A673 (cell line): ENCODE measurements at regions not wholly inside any gene's neighbourhood (a gene's known extent, or its start where the extent isn't known, plus 50 kb on each side); places are given as distances from the start of the nearest gene placed in this dataset.
A peak's percentile ranks its signal among the peaks of the same experiment; 100 is the strongest.

Experiments used
- BruUV-seq: library from RNA; stranded (reverse); fragments of 400-500 nt; replicated peaks from 2 replicates; lab custom pipeline; 2021; lab: Mats Ljungman, UMichigan
- CTCF ChIA-PET: fragments of 300-600 bp; sonication (Branson Sonifier 250); formaldehyde crosslinking; loops from one replicate; lab custom pipeline; 2022; ENCODE audit warnings: antibody characterized with exemption; lab: Charles Lee
- POLR2A ChIA-PET: fragments of 300-600 bp; sonication (Branson Sonifier 250); formaldehyde crosslinking; loops from one replicate; lab custom pipeline; 2022; ENCODE audit warnings: antibody characterized with exemption; ENCODE audit not compliant: low non-redundant PET; lab: Charles Lee
- DNase-seq: peaks from one replicate; pipeline ENCODE4 v3.0.0-alpha.2; 2015; ENCODE audit warnings: low spot score
- H3K27ac ChIP-seq: fragments of 200-600 bp; sonication (generic); 2 replicates; pipeline ENCODE4 v1.5.1; 2016; ENCODE audit warnings: mixed run types, low read depth, mild to moderate bottlenecking, mixed read lengths, antibody characterized with exemption, low read length; ENCODE audit not compliant: poor library complexity, severe bottlenecking
- H3K27me3 ChIP-seq: fragments of 200-600 bp; sonication (generic); replicated peaks from 2 replicates; pipeline ENCODE4 v1.6.1; 2017; ENCODE audit warnings: mixed run types, low read depth, mild to moderate bottlenecking, mixed read lengths, antibody characterized with exemption, low read length; ENCODE audit not compliant: insufficient read depth, poor library complexity
- H3K36me3 ChIP-seq: fragments of 200-600 bp; sonication (generic); 2 replicates; pipeline ENCODE4 v1.6.1; 2016; ENCODE audit warnings: mixed run types, mild to moderate bottlenecking, mixed read lengths, antibody characterized with exemption, low read length; ENCODE audit not compliant: insufficient read depth, poor library complexity, severe bottlenecking
- H3K4me1 ChIP-seq: fragments of 200-600 bp; sonication (generic); 2 replicates; pipeline ENCODE4 v1.6.1; 2017; ENCODE audit warnings: mixed run types, mild to moderate bottlenecking, mixed read lengths, antibody characterized with exemption, low read length; ENCODE audit not compliant: insufficient read depth, poor library complexity, severe bottlenecking
- H3K4me3 ChIP-seq: fragments of 200-600 bp; sonication (generic); 2 replicates; pipeline ENCODE4 v1.5.1; 2016; ENCODE audit warnings: low read depth, mixed run types, mild to moderate bottlenecking, mixed read lengths, low read length; ENCODE audit not compliant: poor library complexity, severe bottlenecking
- H3K9me3 ChIP-seq: fragments of 200-600 bp; sonication (generic); 2 replicates; pipeline ENCODE4 v1.6.1; 2016; ENCODE audit warnings: mixed run types, low read depth, mild to moderate bottlenecking, mixed read lengths, antibody characterized with exemption, low read length; ENCODE audit not compliant: poor library complexity, severe bottlenecking
- EZH2 ChIP-seq: fragments of 200-600 bp; sonication (generic); IDR thresholded peaks from 2 replicates; pipeline ENCODE4 v1.6.1; 2017; ENCODE audit warnings: borderline replicate concordance, low read depth, mild to moderate bottlenecking, mixed read lengths, antibody characterized with exemption, low read length; ENCODE audit not compliant: poor library complexity, severe bottlenecking
- intact Hi-C: fragments of 100-400 bp; cut with micrococcal nuclease; formaldehyde crosslinking; loops from one replicate; pipeline ENCODE4 v1.10.0; 2022; ENCODE audit not compliant: unreplicated experiment
- TF ChIP-seq, protein P1 (sequence below): fragments of 300-800, 200-600 bp; sonication (generic); conservative IDR thresholded peaks from 2 replicates; pipeline ENCODE4 v1.5.1; 2017; ENCODE audit warnings: low read depth, mild to moderate bottlenecking, antibody characterized with exemption, low read length, moderate library complexity, mixed read lengths

DNA sequence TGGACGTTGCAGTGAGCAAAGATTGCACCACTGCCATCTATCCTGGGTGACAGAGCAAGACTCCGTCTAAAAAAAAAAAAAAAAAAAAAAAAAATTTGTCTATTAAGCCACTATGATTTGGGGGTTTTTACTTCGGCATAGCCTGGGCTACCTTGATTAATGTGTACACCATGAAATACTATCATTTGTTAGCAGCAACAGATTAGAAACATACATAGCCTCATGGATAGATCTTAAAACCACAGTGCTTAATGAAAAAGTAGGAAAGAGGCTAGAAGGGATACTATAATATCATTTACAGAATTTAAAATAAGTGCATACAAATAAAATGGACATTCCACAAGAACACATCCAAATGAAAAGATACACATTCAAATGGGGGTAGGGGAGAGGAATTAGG is 77.3 kb upstream of the IL6 start:
- TF ChIP-seq EZH2, result no peak
- TF ChIP-seq, protein P1, sequence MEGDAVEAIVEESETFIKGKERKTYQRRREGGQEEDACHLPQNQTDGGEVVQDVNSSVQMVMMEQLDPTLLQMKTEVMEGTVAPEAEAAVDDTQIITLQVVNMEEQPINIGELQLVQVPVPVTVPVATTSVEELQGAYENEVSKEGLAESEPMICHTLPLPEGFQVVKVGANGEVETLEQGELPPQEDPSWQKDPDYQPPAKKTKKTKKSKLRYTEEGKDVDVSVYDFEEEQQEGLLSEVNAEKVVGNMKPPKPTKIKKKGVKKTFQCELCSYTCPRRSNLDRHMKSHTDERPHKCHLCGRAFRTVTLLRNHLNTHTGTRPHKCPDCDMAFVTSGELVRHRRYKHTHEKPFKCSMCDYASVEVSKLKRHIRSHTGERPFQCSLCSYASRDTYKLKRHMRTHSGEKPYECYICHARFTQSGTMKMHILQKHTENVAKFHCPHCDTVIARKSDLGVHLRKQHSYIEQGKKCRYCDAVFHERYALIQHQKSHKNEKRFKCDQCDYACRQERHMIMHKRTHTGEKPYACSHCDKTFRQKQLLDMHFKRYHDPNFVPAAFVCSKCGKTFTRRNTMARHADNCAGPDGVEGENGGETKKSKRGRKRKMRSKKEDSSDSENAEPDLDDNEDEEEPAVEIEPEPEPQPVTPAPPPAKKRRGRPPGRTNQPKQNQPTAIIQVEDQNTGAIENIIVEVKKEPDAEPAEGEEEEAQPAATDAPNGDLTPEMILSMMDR, result no peak
- BruUV-seq, result no TSS peak
- intact Hi-C loops, result no loop called here
- Histone ChIP-seq H3K4me1 (no peaks in the 10 kb centered on the region), H3K9me3 (peaks cover 17% of the 10 kb centered on the region), H3K36me3 (no peaks in the 10 kb centered on the region), H3K27me3 (no peaks in the 10 kb centered on the region), H3K27ac (no peak overlapping the region), H3K4me3 (no peak overlapping the region)
- DNase-seq, result no peak
- ChIA-PET POLR2A (interaction anchor here (0.6 kb wide), 2 partner anchors 11 to 19 kb away, joined by 3 to 4 read pairs; no protein-coding TSS in a partner anchor), CTCF (no interaction called here)

DNA sequence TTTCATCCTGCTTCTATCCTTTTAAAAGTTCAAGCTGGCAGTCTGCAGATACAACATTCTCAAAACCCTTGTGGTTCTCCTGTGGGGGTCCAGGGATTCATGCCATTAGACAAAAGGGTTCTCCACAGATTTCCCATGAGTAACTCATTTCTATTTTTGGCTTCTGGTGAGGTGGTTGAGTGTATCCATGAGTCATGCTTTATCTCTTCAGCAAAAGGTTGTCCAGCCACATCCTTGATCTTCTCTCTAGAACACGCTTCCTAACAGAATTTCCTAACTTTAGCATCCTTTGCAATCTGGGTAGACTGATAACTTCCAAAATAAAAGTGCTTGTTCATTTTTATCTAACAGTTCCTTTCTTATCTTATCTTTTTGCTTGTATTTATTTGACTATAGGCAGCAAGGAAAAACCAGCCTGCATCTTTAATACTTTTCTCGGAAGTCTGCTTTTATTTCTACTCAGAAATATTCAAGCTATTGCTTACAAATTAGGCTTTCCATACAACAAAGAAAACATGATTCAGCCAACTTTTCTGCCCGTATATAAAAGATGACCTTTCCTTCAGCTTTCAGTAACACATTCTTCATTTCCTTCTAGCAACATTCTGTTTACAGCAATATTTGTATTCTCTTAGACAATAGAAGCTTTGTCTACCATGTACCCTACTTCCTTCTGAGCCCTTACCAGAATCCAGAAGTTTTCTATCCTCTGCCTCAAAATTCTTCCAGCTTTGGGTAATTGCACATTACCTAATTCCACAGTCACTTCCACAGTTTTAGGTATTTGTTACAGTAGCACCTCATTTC is 79.3 kb upstream of the IL6 start:
- Histone ChIP-seq H3K9me3 (peaks cover 23% of the 10 kb centered on the region), H3K4me3 (no peak overlapping the region), H3K36me3 (no peaks in the 10 kb centered on the region), H3K27me3 (no peaks in the 10 kb centered on the region), H3K4me1 (no peaks in the 10 kb centered on the region), H3K27ac (no peak overlapping the region)
- POLR2A ChIA-PET, result no interaction called here
- TF ChIP-seq, protein P1, result no peak
- no peak for TF ChIP-seq EZH2
- peak; percentile 7 for DNase-seq
- CTCF ChIA-PET, result no interaction called here
- intact Hi-C loops, result no loop called here
- no TSS peak for BruUV-seq

DNA sequence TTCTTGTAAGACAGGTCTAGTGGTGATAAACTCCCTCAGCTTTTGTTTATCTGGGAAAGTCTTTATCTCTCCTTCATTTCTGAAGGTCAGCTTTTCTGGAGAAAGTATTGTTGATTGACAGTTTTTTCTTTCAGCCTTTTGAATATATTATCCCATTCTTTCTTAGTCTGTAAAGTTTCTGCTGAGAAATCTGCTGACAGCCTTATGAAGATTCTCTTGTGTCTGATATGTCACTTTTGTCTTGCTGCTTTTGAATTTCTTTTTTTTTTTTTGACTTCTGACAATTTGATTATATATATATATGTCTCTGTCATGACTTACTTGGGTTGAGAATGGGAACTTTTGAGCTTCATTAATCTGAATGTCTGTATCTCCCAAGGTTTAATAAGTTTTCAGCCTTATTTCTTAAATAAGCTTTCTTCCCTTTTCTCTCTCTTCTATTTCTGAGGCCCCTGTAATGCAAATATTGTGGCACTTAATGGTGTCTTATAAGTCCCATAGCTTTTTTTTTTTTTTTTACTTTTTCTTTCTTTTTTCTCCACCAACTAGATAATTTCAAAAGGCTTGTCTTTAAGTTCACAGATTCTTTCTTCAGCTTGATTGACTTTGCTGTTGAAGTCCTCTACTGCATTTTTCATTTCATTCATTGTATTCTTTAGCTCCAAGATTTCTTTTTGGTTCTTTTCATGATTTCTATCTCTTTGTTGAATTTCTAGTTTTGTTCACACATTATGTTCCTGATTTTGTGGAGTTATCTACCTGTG is 81.4 kb upstream of the IL6 start:
- intact Hi-C loops, result no loop called here
- Histone ChIP-seq H3K4me1 (no peaks in the 10 kb centered on the region), H3K9me3 (peaks cover 30% of the 10 kb centered on the region), H3K27ac (no peak overlapping the region), H3K4me3 (no peak overlapping the region), H3K27me3 (no peaks in the 10 kb centered on the region), H3K36me3 (no peaks in the 10 kb centered on the region)
- DNase-seq, result no peak
- no TSS peak for BruUV-seq
- CTCF ChIA-PET, result interaction anchor here (0.6 to 0.7 kb wide), 2 partner anchors 32 to 189 kb away, joined by 3 to 9 read pairs; no protein-coding TSS in a partner anchor
- TF ChIP-seq, protein P1, result no peak
- TF ChIP-seq EZH2, result no peak
- POLR2A ChIA-PET, result no interaction called here
